HepG2 (cell line): ENCODE measurements at regions not wholly inside any gene's neighbourhood (a gene's known extent, or its start where the extent isn't known, plus 50 kb on each side); places are given as distances from the start of the nearest gene placed in this dataset.
A peak's percentile ranks its signal among the peaks of the same experiment; 100 is the strongest.

Source experiments
- ATAC-seq: fragments of 200-7000 bp; cut with Tn5 transposase; 3 replicates; pipeline ENCODE4 v1.9.1; 2020; ENCODE audit warnings: mild to moderate bottlenecking, moderate library complexity
- BruUV-seq: library from RNA; stranded (reverse); fragments of 400-500 nt; replicated peaks from 2 replicates; lab custom pipeline; 2021; lab: Mats Ljungman, UMichigan
- CTCF ChIA-PET: fragments of 300-600 bp; formaldehyde crosslinking; extraction: SDS; loops from one replicate; lab custom pipeline; 2021; ENCODE audit warnings: low total read pairs, inconsistent platforms, low intra/inter-chr PET ratio; lab: Yijun Ruan, JAX
- POLR2A ChIA-PET: fragments of 350-600 bp; sonication (Branson Sonifier 250); formaldehyde crosslinking; loops from one replicate; lab custom pipeline; 2020; ENCODE audit warnings: antibody characterized with exemption, inconsistent platforms; lab: Yijun Ruan, JAX
- DNase-seq: peaks from one replicate; pipeline ENCODE4 v3.0.0-alpha.2; 2015; ENCODE audit warnings: low spot score
- FAIRE-seq: peaks from 3 replicates; lab custom pipeline; 2011; peaks lifted over from hg19 to GRCh38; lab: Jason Lieb, UNC
- H2AFZ ChIP-seq: one replicate; pipeline ENCODE4 v1.6.1; 2011; ENCODE audit warnings: low read length, inconsistent platforms
- H3K27ac ChIP-seq: fragments of 300-600 bp; 3 replicates; pipeline ENCODE4 v1.8.0; 2011; ENCODE audit warnings: mixed run types, mild to moderate bottlenecking, mixed read lengths, low read length, inconsistent platforms; ENCODE audit not compliant: insufficient read depth; ENCODE audit errors: extremely low read length
- H3K27me3 ChIP-seq, 2 experiments: fragments of 200-600 bp in 1 of 2; 2 replicates in 1 of 2; 3 replicates in 1 of 2; pipeline versions ENCODE4 v1.6.0 to v1.8.0; 2011; ENCODE audit warnings: low read length in 2 of 2, mild to moderate bottlenecking in 2 of 2, moderate library complexity in 2 of 2, inconsistent platforms in 1 of 2; ENCODE audit not compliant: insufficient read depth in 2 of 2, control insufficient read depth in 1 of 2
- H3K36me3 ChIP-seq, 2 experiments: fragments of 200-600 bp in 1 of 2; replicated peaks in 1 of 2; 2 replicates in 1 of 2; 3 replicates in 1 of 2; pipeline versions ENCODE4 v1.5.1 to v1.8.0; 2011; ENCODE audit warnings: low read length in 2 of 2, inconsistent platforms in 1 of 2; ENCODE audit not compliant: insufficient read depth in 2 of 2, control insufficient read depth in 1 of 2
- H3K4me1 ChIP-seq: 2 replicates; pipeline ENCODE4 v1.5.1; 2012; ENCODE audit warnings: low read length, inconsistent platforms; ENCODE audit not compliant: insufficient read depth
- H3K4me2 ChIP-seq: 2 replicates; pipeline ENCODE4 v1.6.0; 2011; ENCODE audit warnings: low read depth, low read length, inconsistent platforms
- H3K4me3 ChIP-seq, 3 experiments: fragments of 200-600 bp in 1 of 3; sonication (generic), shearing (Covaris generic) in 1 of 3; replicated peaks in 1 of 3; 2 replicates each; pipeline ENCODE4 v1.5.1; 2011 to 2016; ENCODE audit warnings: low read length in 3 of 3, inconsistent platforms in 2 of 3, low read depth in 2 of 3, mild to moderate bottlenecking in 2 of 3, control low read depth in 1 of 3, mixed read lengths in 1 of 3; ENCODE audit not compliant: insufficient read depth in 1 of 3
- H3K79me2 ChIP-seq: one replicate; pipeline ENCODE4 v1.6.1; 2011; ENCODE audit warnings: low read length, inconsistent platforms; ENCODE audit not compliant: insufficient read depth
- H3K9ac ChIP-seq: 2 replicates; pipeline ENCODE4 v1.6.0; 2011; ENCODE audit warnings: mild to moderate bottlenecking, low read depth, low read length, inconsistent platforms; ENCODE audit not compliant: insufficient read depth
- H3K9me3 ChIP-seq: 2 replicates; pipeline ENCODE4 v1.5.1; 2012; ENCODE audit warnings: mild to moderate bottlenecking, low read length
- H4K20me1 ChIP-seq: 2 replicates; pipeline ENCODE4 v1.6.0; 2011; ENCODE audit warnings: inconsistent platforms, mild to moderate bottlenecking, low read length, moderate library complexity; ENCODE audit not compliant: insufficient read depth
- EHMT2 ChIP-seq: fragments of 200-600 bp; sonication (generic); IDR thresholded peaks from 2 replicates; pipeline ENCODE4 v1.7.0; 2017; ENCODE audit warnings: antibody characterized with exemption, low read depth, low read length, borderline replicate concordance
- GPN1 ChIP-seq: sonication (generic); formaldehyde crosslinking; IDR thresholded peaks from 2 replicates; pipeline ENCODE4 v1.5.1; 2020; ENCODE audit warnings: missing genetic modification reagents, borderline replicate concordance
- MAFF ChIP-seq: IDR thresholded peaks from 2 replicates; pipeline ENCODE4 v1.6.1; 2011; ENCODE audit warnings: low read depth, low read length, improper control_type of control experiment
- MXD4 ChIP-seq: IDR thresholded peaks from 2 replicates; pipeline ENCODE4 v1.6.1; 2016; ENCODE audit warnings: mild to moderate bottlenecking, missing biosample characterization, missing genetic modification reagents
- ZFP90 ChIP-seq: sonication (generic); formaldehyde crosslinking; IDR thresholded peaks from 2 replicates; pipeline ENCODE4 v1.8.0; 2022; ENCODE audit warnings: missing genetic modification reagents, mild to moderate bottlenecking, inconsistent platforms, borderline replicate concordance
- ZNF570 ChIP-seq: sonication (generic); formaldehyde crosslinking; IDR thresholded peaks from 2 replicates; pipeline ENCODE4 v1.4.0; 2020; ENCODE audit warnings: mild to moderate bottlenecking, missing genetic modification reagents, borderline replicate concordance
- ZNF772 ChIP-seq: sonication (generic); formaldehyde crosslinking; IDR thresholded peaks from 2 replicates; pipeline ENCODE4 v1.5.0; 2020; ENCODE audit warnings: mild to moderate bottlenecking, missing genetic modification reagents
- WGBS: methylation state at CpG from one replicate; pipeline ENCODE4 v1.1.6; 2017; ENCODE audit warnings: low lambda C conversion rate; 5-methylcytosine and 5-hydroxymethylcytosine counted together
- in situ Hi-C: cut with HindIII; loops from 2 replicates; pipeline ENCODE4 v1.10.0; 2017; ENCODE audit warnings: low pct_unique_long_range_greater_than_20kb; ENCODE audit not compliant: extremely low pct_ligation_motif_present
- intact Hi-C: fragments of 100-400 bp; cut with micrococcal nuclease; formaldehyde crosslinking; loops from one replicate; pipeline ENCODE4 v1.10.0; 2022; ENCODE audit not compliant: unreplicated experiment
- TF ChIP-seq, protein P1 (sequence below): sonication (generic); formaldehyde crosslinking; conservative IDR thresholded peaks from 2 replicates; pipeline ENCODE4 v1.8.1; 2023; ENCODE audit warnings: missing genetic modification reagents
- TF ChIP-seq, protein P2 (sequence below): sonication (generic); formaldehyde crosslinking; conservative IDR thresholded peaks from 2 replicates; pipeline ENCODE4 v1.8.0; 2022; ENCODE audit warnings: low read depth, missing genetic modification reagents

DNA sequence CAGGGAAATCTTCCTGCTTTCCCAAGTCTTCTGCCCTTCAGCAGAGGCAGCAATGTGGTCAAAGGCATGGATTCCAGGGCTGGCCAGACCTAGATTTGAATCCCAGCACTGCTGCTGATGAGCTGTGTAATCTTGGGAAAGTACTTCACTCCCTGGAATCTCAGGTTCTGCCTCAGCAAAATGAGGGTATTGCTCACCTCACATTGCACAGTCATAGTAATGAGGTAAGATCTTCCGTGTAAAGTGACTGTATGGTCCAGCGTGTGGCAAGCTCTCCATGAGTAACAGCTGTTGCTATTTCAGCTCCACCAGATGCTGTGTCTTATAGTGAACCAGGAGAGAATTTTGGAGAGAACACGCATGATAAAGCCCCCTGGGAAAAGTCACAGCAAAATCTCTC is 56.1 kb upstream of the F3 start:
- Histone ChIP-seq H3K4me3 (no peak overlapping the region), H4K20me1 (no peaks in the 10 kb centered on the region), H3K36me3 (no peaks in the 10 kb centered on the region), H3K79me2 (no peaks in the 10 kb centered on the region), H3K4me2 (no peak overlapping the region), H2AFZ (no peak overlapping the region), H3K9ac (no peak overlapping the region), H3K27me3 (peaks cover 0 to 11% of the 10 kb centered on the region in 2 experiments; a peak in 2 of 5 replicates), H3K9me3 (no peaks in the 10 kb centered on the region), H3K27ac (no peak overlapping the region), H3K4me1 (peaks cover 26% of the 10 kb centered on the region; the same call in 1 of the 2 replicates)
- whole genome bisulfite sequencing, result 38% methylated on average over 3 of the region's 3 CpGs
- no peak for FAIRE-seq
- DNase-seq, result no peak
- POLR2A ChIA-PET, result no interaction called here
- CTCF ChIA-PET, result no interaction called here
- intact Hi-C loops (loop anchor here (5.0 kb wide), 2 partner anchors 55 to 75 kb away; partner anchors contain the start of gene F3), in situ Hi-C loops (loop anchor here (5.0 kb wide), 1 partner anchor 75 kb away; no protein-coding TSS in a partner anchor)
- ATAC-seq, result no peak
- TF ChIP-seq ZNF772 (CRISPR knock-in tag), result no peak
- TF ChIP-seq ZNF570 (CRISPR knock-in tag), result no peak
- peak; percentile 87; the same call in 1 of the 2 replicates for TF ChIP-seq ZFP90 (CRISPR knock-in tag)
- TF ChIP-seq, protein P1, sequence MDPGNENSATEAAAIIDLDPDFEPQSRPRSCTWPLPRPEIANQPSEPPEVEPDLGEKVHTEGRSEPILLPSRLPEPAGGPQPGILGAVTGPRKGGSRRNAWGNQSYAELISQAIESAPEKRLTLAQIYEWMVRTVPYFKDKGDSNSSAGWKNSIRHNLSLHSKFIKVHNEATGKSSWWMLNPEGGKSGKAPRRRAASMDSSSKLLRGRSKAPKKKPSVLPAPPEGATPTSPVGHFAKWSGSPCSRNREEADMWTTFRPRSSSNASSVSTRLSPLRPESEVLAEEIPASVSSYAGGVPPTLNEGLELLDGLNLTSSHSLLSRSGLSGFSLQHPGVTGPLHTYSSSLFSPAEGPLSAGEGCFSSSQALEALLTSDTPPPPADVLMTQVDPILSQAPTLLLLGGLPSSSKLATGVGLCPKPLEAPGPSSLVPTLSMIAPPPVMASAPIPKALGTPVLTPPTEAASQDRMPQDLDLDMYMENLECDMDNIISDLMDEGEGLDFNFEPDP (CRISPR knock-in tag), result no peak
- no peak for TF ChIP-seq GPN1 (CRISPR knock-in tag)
- TF ChIP-seq MXD4 (CRISPR knock-in tag), result no peak
- TF ChIP-seq EHMT2, result no peak
- TF ChIP-seq, protein P2, sequence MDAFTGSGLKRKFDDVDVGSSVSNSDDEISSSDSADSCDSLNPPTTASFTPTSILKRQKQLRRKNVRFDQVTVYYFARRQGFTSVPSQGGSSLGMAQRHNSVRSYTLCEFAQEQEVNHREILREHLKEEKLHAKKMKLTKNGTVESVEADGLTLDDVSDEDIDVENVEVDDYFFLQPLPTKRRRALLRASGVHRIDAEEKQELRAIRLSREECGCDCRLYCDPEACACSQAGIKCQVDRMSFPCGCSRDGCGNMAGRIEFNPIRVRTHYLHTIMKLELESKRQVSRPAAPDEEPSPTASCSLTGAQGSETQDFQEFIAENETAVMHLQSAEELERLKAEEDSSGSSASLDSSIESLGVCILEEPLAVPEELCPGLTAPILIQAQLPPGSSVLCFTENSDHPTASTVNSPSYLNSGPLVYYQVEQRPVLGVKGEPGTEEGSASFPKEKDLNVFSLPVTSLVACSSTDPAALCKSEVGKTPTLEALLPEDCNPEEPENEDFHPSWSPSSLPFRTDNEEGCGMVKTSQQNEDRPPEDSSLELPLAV (CRISPR knock-in tag), result no peak
- 0 out of 2 replicates have a peak, but pooled peaks have one; percentile 28 for TF ChIP-seq MAFF
- no TSS peak for BruUV-seq
